SK-N-SH treated with all-trans-retinoic acid at 6 μM for 48 hours (cell line): ENCODE measurements at regions not wholly inside any gene's neighbourhood (a gene's known extent, or its start where the extent isn't known, plus 50 kb on each side); places are given as distances from the start of the nearest gene placed in this dataset.

Experiments used
- ATAC-seq: fragments of 200-7000 bp; cut with Tn5 transposase; 3 replicates; pipeline ENCODE4 v1.9.1; 2020; ENCODE audit warnings: mild to moderate bottlenecking, moderate library complexity
- ARNTL ChIP-seq: fragments of 450-650 bp; formaldehyde crosslinking; IDR thresholded peaks from 2 replicates; pipeline ENCODE4 v1.5.0; 2020; ENCODE audit warnings: low read depth, mild to moderate bottlenecking, moderate library complexity, borderline replicate concordance
- BACH2 ChIP-seq: fragments of 250-450 bp; sonication (Bioruptor Pico); IDR thresholded peaks from 2 replicates; pipeline ENCODE4 v1.9.0; 2021; ENCODE audit warnings: mild to moderate bottlenecking, borderline replicate concordance
- CSDC2 ChIP-seq: fragments of 250-450 bp; sonication (Bioruptor Pico); IDR thresholded peaks from 2 replicates; pipeline ENCODE4 v1.5.0; 2020; ENCODE audit warnings: mild to moderate bottlenecking, moderate library complexity
- CSRNP3 ChIP-seq: fragments of 250-450 bp; sonication (Bioruptor Pico); IDR thresholded peaks from 2 replicates; pipeline ENCODE4 v1.5.1; 2021; ENCODE audit warnings: mild to moderate bottlenecking, moderate library complexity
- ESRRG ChIP-seq: fragments of 250-450 bp; sonication (Bioruptor Pico); IDR thresholded peaks from 2 replicates; pipeline ENCODE4 v1.6.1; 2021; ENCODE audit warnings: mild to moderate bottlenecking
- GLIS3 ChIP-seq: fragments of 250-450 bp; sonication (Bioruptor Pico); IDR thresholded peaks from 2 replicates; pipeline ENCODE4 v1.5.0; 2020; ENCODE audit warnings: mild to moderate bottlenecking, moderate library complexity
- ISL1 ChIP-seq: fragments of 250-450 bp; sonication (Bioruptor Pico); IDR thresholded peaks from 2 replicates; pipeline ENCODE4 v2.1.2; 2022; ENCODE audit warnings: mild to moderate bottlenecking, moderate library complexity
- OSR1 ChIP-seq: fragments of 250-450 bp; sonication (Bioruptor Pico); IDR thresholded peaks from 2 replicates; pipeline ENCODE4 v1.8.0; 2022; ENCODE audit warnings: moderate library complexity, mild to moderate bottlenecking, inconsistent platforms
- POU6F1 ChIP-seq: fragments of 250-450 bp; sonication (Bioruptor Pico); IDR thresholded peaks from 2 replicates; pipeline ENCODE4 v1.8.0; 2021; ENCODE audit warnings: low read depth, mild to moderate bottlenecking, moderate library complexity, borderline replicate concordance
- PPARA ChIP-seq: fragments of 250-450 bp; sonication (Bioruptor Pico); IDR thresholded peaks from 2 replicates; pipeline ENCODE4 v1.5.0; 2020; ENCODE audit warnings: mild to moderate bottlenecking, borderline replicate concordance
- RARB ChIP-seq: fragments of 250-450 bp; sonication (Bioruptor Pico); IDR thresholded peaks from 2 replicates; pipeline ENCODE4 v1.8.0; 2021; ENCODE audit warnings: mild to moderate bottlenecking, moderate library complexity
- TCF4 ChIP-seq: fragments of 250-450 bp; sonication (Bioruptor Pico); IDR thresholded peaks from 2 replicates; pipeline ENCODE4 v1.8.0; 2021; ENCODE audit warnings: mild to moderate bottlenecking, moderate library complexity, borderline replicate concordance
- TOX ChIP-seq: fragments of 250-450 bp; sonication (Bioruptor Pico); IDR thresholded peaks from 2 replicates; pipeline ENCODE4 v1.8.0; 2021; ENCODE audit warnings: mild to moderate bottlenecking, moderate library complexity, borderline replicate concordance
- TSHZ2 ChIP-seq: fragments of 250-450 bp; sonication (Bioruptor Pico); IDR thresholded peaks from 2 replicates; pipeline ENCODE4 v1.5.0; 2020; ENCODE audit warnings: mild to moderate bottlenecking, moderate library complexity
- ZC3H10 ChIP-seq: fragments of 250-450 bp; sonication (Bioruptor Pico); IDR thresholded peaks from 2 replicates; pipeline ENCODE4 v1.5.1; 2021; ENCODE audit warnings: mild to moderate bottlenecking, moderate library complexity
- ZFP3 ChIP-seq: fragments of 250-450 bp; sonication (Bioruptor Pico); IDR thresholded peaks from 2 replicates; pipeline ENCODE4 v1.5.0; 2020; ENCODE audit warnings: mild to moderate bottlenecking, moderate library complexity
- ZFP30 ChIP-seq: fragments of 450-650 bp; formaldehyde crosslinking; IDR thresholded peaks from 2 replicates; pipeline ENCODE4 v1.5.0; 2022; ENCODE audit warnings: mild to moderate bottlenecking, moderate library complexity
- ZNF565 ChIP-seq: fragments of 450-650 bp; formaldehyde crosslinking; conservative IDR thresholded peaks from 2 replicates; pipeline ENCODE4 v1.5.0; 2020; ENCODE audit warnings: low read depth, mild to moderate bottlenecking, moderate library complexity
- ZNF70 ChIP-seq: fragments of 450-650 bp; formaldehyde crosslinking; IDR thresholded peaks from 2 replicates; pipeline ENCODE4 v1.5.0; 2020; ENCODE audit warnings: mild to moderate bottlenecking, moderate library complexity
- ZNF8 ChIP-seq: fragments of 450-650 bp; formaldehyde crosslinking; IDR thresholded peaks from 2 replicates; pipeline ENCODE4 v1.5.0; 2020; ENCODE audit warnings: mild to moderate bottlenecking, moderate library complexity

GRCh38 chr12:34372003-34372402, 349.7 kb downstream of the ALG10 start:
- no peak for TF ChIP-seq ISL1 (CRISPR knock-in tag)
- TF ChIP-seq, all 23 proteins: peak for 0
- ATAC-seq = no peak

- no peak for ATAC-seq
- TF ChIP-seq PPARA (CRISPR knock-in tag) = no peak
- TF ChIP-seq, all 23 proteins: peak for 0
Observed at GRCh38 chr12:34373926-34374325, 351.6 kb downstream of the ALG10 start.

- TF ChIP-seq CSDC2 (CRISPR knock-in tag) = no peak
- no peak for TF ChIP-seq ZC3H10 (CRISPR knock-in tag)
- no peak for TF ChIP-seq ZNF8 (CRISPR knock-in tag)
- no peak for TF ChIP-seq ZFP3 (CRISPR knock-in tag)
- no peak for TF ChIP-seq TCF4
- TF ChIP-seq PPARA (CRISPR knock-in tag) = no peak
- TF ChIP-seq POU6F1 (CRISPR knock-in tag) = no peak
- no peak for TF ChIP-seq GLIS3 (CRISPR knock-in tag)
- TF ChIP-seq TOX (CRISPR knock-in tag) = no peak
- no peak for TF ChIP-seq ESRRG (CRISPR knock-in tag)
- TF ChIP-seq TSHZ2 = no peak
- ATAC-seq = no peak
Observed at GRCh38 chr12:34376133-34376799, 354.0 kb downstream of the ALG10 start.

- TF ChIP-seq PPARA (CRISPR knock-in tag) (no peak), ISL1 (CRISPR knock-in tag) (no peak), RARB (no peak), GLIS3 (CRISPR knock-in tag) (no peak), ZNF565 (CRISPR knock-in tag) (no peak), OSR1 (CRISPR knock-in tag) (no peak), BACH2 (CRISPR knock-in tag) (no peak), CSRNP3 (CRISPR knock-in tag) (no peak), ZFP30 (CRISPR knock-in tag) (no peak), ZFP3 (CRISPR knock-in tag) (no peak)
- TF ChIP-seq, all 23 proteins: peak for 0
Observed at GRCh38 chr12:34377243-34378035, 355.1 kb downstream of the ALG10 start.

GRCh38 chr12:34379142-34379541, 356.8 kb downstream of the ALG10 start:
- peak; percentile 17; the same call in 2 of the 3 replicates for ATAC-seq
- TF ChIP-seq ARNTL (CRISPR knock-in tag) (no peak), RARB (no peak), TOX (CRISPR knock-in tag) (no peak), ZNF70 (CRISPR knock-in tag) (no peak), TSHZ2 (no peak), BACH2 (CRISPR knock-in tag) (no peak), CSRNP3 (CRISPR knock-in tag) (no peak)

More at GRCh38 chr12:34377243-34378035, 355.1 kb downstream of the ALG10 start:
- ATAC-seq = no peak
